A549 (cell line): ENCODE measurements at regions not wholly inside any gene's neighbourhood (a gene's known extent, or its start where the extent isn't known, plus 50 kb on each side); places are given as distances from the start of the nearest gene placed in this dataset.

ENCODE experiments used
- BHLHE40 ChIP-seq: IDR thresholded peaks from 2 replicates; pipeline ENCODE4 v1.6.1; 2012; ENCODE audit warnings: low read depth, low read length, inconsistent platforms
- CEBPB ChIP-seq, 2 experiments: fragments of >200 bp in 1 of 2; sonication (Bioruptor Twin) in 1 of 2; formaldehyde crosslinking in 1 of 2; IDR thresholded peaks; 2 replicates each; pipeline ENCODE4 v1.6.1; 2012 to 2016
- CTCF ChIP-seq: fragments of >200 bp; sonication (Bioruptor Twin); formaldehyde crosslinking; IDR thresholded peaks from 3 replicates; pipeline ENCODE4 v1.5.1; 2016
- EHMT2 ChIP-seq: fragments of 200-600 bp; sonication (generic); IDR thresholded peaks from 2 replicates; pipeline ENCODE4 v1.6.1; 2016; ENCODE audit warnings: antibody characterized with exemption, low read depth, mild to moderate bottlenecking, moderate library complexity
- GATA3 ChIP-seq: IDR thresholded peaks from 2 replicates; pipeline ENCODE4 v1.6.1; 2012; ENCODE audit warnings: borderline replicate concordance
- HMGXB4 ChIP-seq: fragments of 250-450 bp; sonication (Bioruptor Pico); IDR thresholded peaks from 2 replicates; pipeline ENCODE4 v1.5.0; 2021; ENCODE audit warnings: mild to moderate bottlenecking, moderate library complexity, borderline replicate concordance
- JUNB ChIP-seq: fragments of >200 bp; sonication (Bioruptor Twin); formaldehyde crosslinking; IDR thresholded peaks from 2 replicates; pipeline ENCODE4 v1.6.1; 2016
- KDM1A ChIP-seq: fragments of 200-600 bp; sonication (generic); IDR thresholded peaks from 2 replicates; pipeline ENCODE4 v1.6.1; 2016; ENCODE audit warnings: low read depth, mild to moderate bottlenecking
- MAFK ChIP-seq: fragments of 450-650 bp; IDR thresholded peaks from 2 replicates; pipeline ENCODE4 v1.6.1; 2014; ENCODE audit not compliant: partially characterized antibody
- POLR2A ChIP-seq: IDR thresholded peaks from 2 replicates; pipeline ENCODE4 v1.6.1; 2012; ENCODE audit warnings: mild to moderate bottlenecking, low read length
- RAD21 ChIP-seq, 2 experiments: fragments of >200 bp in 1 of 2; sonication (Bioruptor Twin) in 1 of 2; formaldehyde crosslinking in 1 of 2; IDR thresholded peaks in 1 of 2; conservative IDR thresholded peaks in 1 of 2; 2 replicates in 1 of 2; 3 replicates in 1 of 2; pipeline ENCODE4 v1.6.1; 2012 to 2018; ENCODE audit warnings: inconsistent platforms in 1 of 2
- RCOR1 ChIP-seq: fragments of 150-350 bp; IDR thresholded peaks from 2 replicates; pipeline ENCODE4 v1.6.1; 2014; ENCODE audit warnings: antibody characterized with exemption, low read length, low read depth
- RNF2 ChIP-seq: fragments of 200-600 bp; sonication (generic); IDR thresholded peaks from 2 replicates; pipeline ENCODE4 v1.6.1; 2016; ENCODE audit warnings: low read depth, mild to moderate bottlenecking, antibody characterized with exemption, moderate library complexity, borderline replicate concordance
- TFCP2L1 ChIP-seq: fragments of 250-450 bp; sonication (Bioruptor Pico); IDR thresholded peaks from 2 replicates; pipeline ENCODE4 v1.5.0; 2021; ENCODE audit warnings: mild to moderate bottlenecking

- TF ChIP-seq RAD21 (conservative IDR thresholded peaks at IDR 0.05 in 1 of 2, IDR thresholded peaks at IDR 0.05 in 1 of 2): no peak
- TF ChIP-seq BHLHE40: no peak
- no peak for TF ChIP-seq EHMT2
- no peak for TF ChIP-seq CTCF
- no peak for TF ChIP-seq CEBPB (IDR thresholded peaks at IDR 0.05)
- TF ChIP-seq POLR2A: no peak
- TF ChIP-seq RCOR1: no peak
- no peak for TF ChIP-seq KDM1A
- TF ChIP-seq MAFK: no peak
- no peak for TF ChIP-seq HMGXB4 (CRISPR knock-in tag)
- no peak for TF ChIP-seq JUNB
- no peak for TF ChIP-seq GATA3
- no peak for TF ChIP-seq TFCP2L1
- no peak for TF ChIP-seq RNF2
Measured at GRCh38 chr2:107534926-107535325, 291.8 kb upstream of the RGPD4 start.
